Parathyroid adenoma (tissue), 2 donors: ENCODE measurements at regions not wholly inside any gene's neighbourhood (a gene's known extent, or its start where the extent isn't known, plus 50 kb on each side); places are given as distances from the start of the nearest gene placed in this dataset.

Source experiments
- H2AFZ ChIP-seq: fragments of 300-600 bp; sonication (generic); one replicate; pipeline ENCODE4 v1.7.0; 2017; ENCODE audit warnings: antibody characterized with exemption, mild to moderate bottlenecking
- H3K27ac ChIP-seq: fragments of 300-600 bp; sonication (generic); one replicate; pipeline ENCODE4 v1.7.0; 2017
- H3K27me3 ChIP-seq: fragments of 300-600 bp; sonication (generic); one replicate; pipeline ENCODE4 v1.7.0; 2017; ENCODE audit warnings: low read length; ENCODE audit not compliant: control insufficient read depth, insufficient read depth
- H3K36me3 ChIP-seq: fragments of 300-600 bp; sonication (generic); one replicate; pipeline ENCODE4 v1.7.0; 2017; ENCODE audit warnings: low read length; ENCODE audit not compliant: control insufficient read depth, insufficient read depth
- H3K4me1 ChIP-seq: fragments of 300-600 bp; sonication (generic); one replicate; pipeline ENCODE4 v1.7.0; 2017; ENCODE audit warnings: control low read depth
- H3K4me2 ChIP-seq: fragments of 300-600 bp; sonication (generic); one replicate; pipeline ENCODE4 v1.7.0; 2017; ENCODE audit warnings: low read length
- H3K4me3 ChIP-seq: fragments of 300-600 bp; sonication (generic); one replicate; pipeline ENCODE4 v1.7.0; 2017; ENCODE audit warnings: low read depth, low read length
- H3K79me2 ChIP-seq: fragments of 300-600 bp; sonication (generic); one replicate; pipeline ENCODE4 v1.7.0; 2017; ENCODE audit warnings: control low read depth
- H3K9ac ChIP-seq: fragments of 300-600 bp; sonication (generic); one replicate; pipeline ENCODE4 v1.7.0; 2017; ENCODE audit warnings: mild to moderate bottlenecking
- H3K9me3 ChIP-seq: fragments of 300-600 bp; sonication (generic); one replicate; pipeline ENCODE4 v1.7.0; 2017; ENCODE audit warnings: low read length; ENCODE audit not compliant: control insufficient read depth
- TF ChIP-seq, protein P1 (sequence below): fragments of 300-600 bp; sonication (generic); IDR thresholded peaks from one replicate; pipeline ENCODE4 v1.7.0; 2017; ENCODE audit warnings: antibody characterized with exemption, mild to moderate bottlenecking
- donor health status: primary hyperparathyroidism.

DNA sequence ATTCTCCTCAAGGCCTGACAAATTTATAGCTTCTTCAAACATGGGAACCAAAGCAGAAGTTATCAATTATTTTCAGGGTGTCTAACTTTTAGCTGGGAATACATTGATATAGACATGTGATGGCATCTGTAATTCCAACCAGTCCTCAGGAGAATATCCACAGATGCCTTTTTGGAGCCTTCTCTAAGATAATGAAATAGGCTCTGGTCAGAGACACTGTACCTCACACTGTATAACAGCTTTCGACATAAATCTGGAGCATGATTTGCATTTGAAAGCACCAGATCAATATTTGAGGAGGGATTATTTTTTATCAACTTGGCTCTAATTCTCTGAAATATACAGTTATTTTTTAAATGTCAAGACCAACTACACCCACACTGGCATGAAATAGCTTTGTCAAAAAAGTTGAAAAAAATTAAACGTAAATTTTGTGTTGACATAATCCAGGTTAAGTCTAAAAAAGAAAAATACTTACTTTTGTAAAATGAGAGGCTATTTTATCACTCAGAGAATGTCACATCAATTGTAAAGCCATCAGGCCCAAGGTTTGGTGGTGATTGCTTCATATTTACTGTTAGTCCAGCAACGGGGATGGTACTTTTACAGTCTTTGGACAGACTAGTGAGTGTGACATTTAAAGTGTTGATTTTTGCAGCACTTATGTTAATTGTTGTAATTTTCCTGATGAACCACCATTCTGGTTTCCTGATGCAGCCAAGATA lies 177.0 kb upstream of the SP8 start:
- no peaks in the 10 kb centered on the region for H3K9me3 ChIP-seq
- H3K4me1 ChIP-seq, result no peaks in the 10 kb centered on the region
- H3K9ac ChIP-seq, result no peak overlapping the region
- H3K27me3 ChIP-seq, result no peaks in the 10 kb centered on the region
- no peak overlapping the region for H3K4me3 ChIP-seq
- no peak overlapping the region for H3K4me2 ChIP-seq
- TF ChIP-seq, protein P1, sequence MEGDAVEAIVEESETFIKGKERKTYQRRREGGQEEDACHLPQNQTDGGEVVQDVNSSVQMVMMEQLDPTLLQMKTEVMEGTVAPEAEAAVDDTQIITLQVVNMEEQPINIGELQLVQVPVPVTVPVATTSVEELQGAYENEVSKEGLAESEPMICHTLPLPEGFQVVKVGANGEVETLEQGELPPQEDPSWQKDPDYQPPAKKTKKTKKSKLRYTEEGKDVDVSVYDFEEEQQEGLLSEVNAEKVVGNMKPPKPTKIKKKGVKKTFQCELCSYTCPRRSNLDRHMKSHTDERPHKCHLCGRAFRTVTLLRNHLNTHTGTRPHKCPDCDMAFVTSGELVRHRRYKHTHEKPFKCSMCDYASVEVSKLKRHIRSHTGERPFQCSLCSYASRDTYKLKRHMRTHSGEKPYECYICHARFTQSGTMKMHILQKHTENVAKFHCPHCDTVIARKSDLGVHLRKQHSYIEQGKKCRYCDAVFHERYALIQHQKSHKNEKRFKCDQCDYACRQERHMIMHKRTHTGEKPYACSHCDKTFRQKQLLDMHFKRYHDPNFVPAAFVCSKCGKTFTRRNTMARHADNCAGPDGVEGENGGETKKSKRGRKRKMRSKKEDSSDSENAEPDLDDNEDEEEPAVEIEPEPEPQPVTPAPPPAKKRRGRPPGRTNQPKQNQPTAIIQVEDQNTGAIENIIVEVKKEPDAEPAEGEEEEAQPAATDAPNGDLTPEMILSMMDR, result no peak
- no peak overlapping the region for H2AFZ ChIP-seq
- H3K36me3 ChIP-seq, result no peaks in the 10 kb centered on the region
- H3K27ac ChIP-seq, result no peak overlapping the region
- H3K79me2 ChIP-seq, result no peaks in the 10 kb centered on the region

DNA sequence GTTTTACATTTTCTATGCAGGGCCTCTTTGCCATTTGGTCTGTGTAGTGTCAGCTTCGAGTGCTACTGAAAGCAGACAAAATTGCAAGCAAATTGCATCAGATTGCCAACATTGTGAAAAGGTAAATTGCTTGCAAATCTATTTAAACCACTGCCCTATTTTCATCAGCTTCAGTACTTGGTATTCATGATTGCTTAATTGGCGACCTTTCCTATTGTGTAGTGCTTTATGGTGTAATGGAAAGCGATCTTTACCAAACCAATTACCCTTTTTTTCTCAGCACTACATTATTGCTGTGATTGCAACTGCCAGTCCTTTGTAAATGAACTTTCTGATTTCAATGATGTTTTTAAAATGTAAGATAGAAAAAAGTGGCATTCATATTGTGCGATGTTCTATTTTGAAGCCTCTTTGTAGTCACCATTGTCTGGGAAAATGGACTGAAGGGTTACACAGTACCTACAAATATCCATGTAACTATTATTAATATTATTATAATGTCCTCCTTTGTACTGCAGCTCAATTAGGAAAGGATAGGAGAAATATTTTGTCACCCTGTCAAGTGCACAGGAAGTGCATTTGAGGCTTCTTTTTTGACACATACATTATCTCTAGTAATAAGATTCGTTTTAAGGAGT lies 177.7 kb upstream of the SP8 start:
- no peaks in the 10 kb centered on the region for H3K36me3 ChIP-seq
- H3K27ac ChIP-seq, result no peak overlapping the region
- TF ChIP-seq, protein P1, result no peak
- no peak overlapping the region for H3K4me2 ChIP-seq
- no peaks in the 10 kb centered on the region for H3K79me2 ChIP-seq
- no peak overlapping the region for H3K9ac ChIP-seq
- no peak overlapping the region for H2AFZ ChIP-seq
- H3K9me3 ChIP-seq, result no peaks in the 10 kb centered on the region
- H3K4me1 ChIP-seq, result no peaks in the 10 kb centered on the region
- H3K27me3 ChIP-seq, result no peaks in the 10 kb centered on the region
- no peak overlapping the region for H3K4me3 ChIP-seq

DNA sequence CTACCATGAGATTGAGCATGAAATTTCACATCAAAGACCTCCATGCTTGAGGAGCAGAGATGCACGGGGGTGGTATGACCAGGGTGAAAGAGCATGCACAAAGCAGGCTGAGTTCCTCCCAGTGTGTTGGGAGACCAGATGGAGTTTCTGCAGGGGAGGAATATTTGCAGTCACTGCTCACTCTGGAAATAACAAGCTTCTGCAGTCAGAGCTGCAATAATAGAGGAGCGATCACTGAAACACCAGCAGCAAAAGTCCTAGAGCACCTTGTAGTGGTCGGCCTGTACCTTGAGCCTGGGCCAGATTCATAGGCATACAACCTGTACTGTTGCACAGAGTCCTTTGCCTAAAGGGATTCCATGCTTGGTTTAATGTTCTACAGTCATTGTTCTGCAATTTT lies 184.5 kb upstream of the SP8 start:
- Histone ChIP-seq H3K79me2 (no peaks in the 10 kb centered on the region), H3K9me3 (no peaks in the 10 kb centered on the region), H2AFZ (no peak overlapping the region), H3K27ac (no peak overlapping the region), H3K4me3 (no peak overlapping the region), H3K27me3 (no peaks in the 10 kb centered on the region), H3K36me3 (no peaks in the 10 kb centered on the region), H3K4me1 (no peaks in the 10 kb centered on the region), H3K4me2 (no peak overlapping the region), H3K9ac (no peak overlapping the region)
- TF ChIP-seq, protein P1, result no peak

DNA sequence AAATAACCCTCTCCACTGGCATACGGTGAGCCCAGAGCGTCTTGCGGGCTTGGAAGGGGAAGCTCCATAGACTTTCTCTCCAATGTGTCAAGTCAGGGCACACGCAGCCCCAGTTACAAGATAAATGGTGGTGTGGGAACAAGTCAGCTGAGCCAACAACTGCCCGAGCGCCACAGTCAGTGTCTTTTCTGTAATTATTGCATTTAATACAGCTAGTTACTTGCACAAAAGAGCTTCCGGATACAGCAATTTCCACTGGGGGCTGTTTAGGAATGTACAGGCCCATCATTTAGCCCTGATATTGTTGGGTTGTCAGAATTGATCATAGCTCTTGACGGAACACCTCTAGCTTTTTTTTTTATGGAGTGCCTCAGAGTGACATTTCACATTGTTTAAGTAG lies 193.5 kb upstream of the SP8 start:
- H3K4me2 ChIP-seq, result no peak overlapping the region
- H3K27me3 ChIP-seq, result no peaks in the 10 kb centered on the region
- no peaks in the 10 kb centered on the region for H3K36me3 ChIP-seq
- no peaks in the 10 kb centered on the region for H3K9me3 ChIP-seq
- H3K9ac ChIP-seq, result no peak overlapping the region
- H3K27ac ChIP-seq, result no peak overlapping the region
- no peaks in the 10 kb centered on the region for H3K79me2 ChIP-seq
- no peak overlapping the region for H2AFZ ChIP-seq
- TF ChIP-seq, protein P1, result no peak
- H3K4me3 ChIP-seq, result no peak overlapping the region
- H3K4me1 ChIP-seq, result no peaks in the 10 kb centered on the region
